ENCODE measurements at regions not wholly inside any gene's neighbourhood (a gene's known extent, or its start where the extent isn't known, plus 50 kb on each side); places are given as distances from the start of the nearest gene placed in this dataset.

GRCh38 chr6:126945812-126946360, 172.6 kb upstream of the RSPO3 start:
- Histone ChIP-seq H3K27me3 (ENCODE audit: control insufficient read depth, insufficient read depth, low read length) (no peaks in the 10 kb centered on the region), H3K9me3 (ENCODE audit: control insufficient read depth, insufficient read depth, low read length) (no peaks in the 10 kb centered on the region), H3K27ac (ENCODE audit: low read depth, low read length) (no peak overlapping the region), H3K4me3 (ENCODE audit: low read depth, low read length) (no peak overlapping the region)
- ChIA-PET CTCF (no interaction called here), POLR2A (no interaction called here)
- TF ChIP-seq CTCF (IDR thresholded peaks at IDR 0.05; ENCODE audit: low read depth, low read length), result no peak
- no peak for DNase-seq (ENCODE audit: low read depth, low spot score)

DNA sequence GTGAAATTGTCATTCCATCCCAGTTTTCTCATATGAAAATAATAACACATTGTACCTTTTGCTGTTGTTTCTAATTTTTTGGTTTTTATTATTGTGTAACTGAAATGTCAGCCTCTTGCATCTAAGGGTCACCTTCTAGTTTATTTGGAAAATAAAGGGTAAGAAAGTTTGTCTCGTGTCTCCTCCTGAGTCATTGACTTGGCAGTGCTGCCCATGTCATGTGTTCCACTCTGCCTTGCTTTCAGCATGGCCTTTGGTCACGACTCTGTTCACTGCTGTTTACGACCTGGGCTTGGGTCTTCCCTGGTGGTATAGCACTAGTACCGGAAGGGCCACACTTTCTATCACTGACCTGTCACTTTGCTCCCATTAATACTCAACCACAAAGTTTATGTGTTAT, 171.4 kb upstream of the RSPO3 start:
- Histone ChIP-seq H3K4me3 (ENCODE audit: low read depth, low read length) (no peak overlapping the region), H3K27me3 (ENCODE audit: control insufficient read depth, insufficient read depth, low read length) (no peaks in the 10 kb centered on the region), H3K27ac (ENCODE audit: low read depth, low read length) (no peak overlapping the region), H3K9me3 (ENCODE audit: control insufficient read depth, insufficient read depth, low read length) (no peaks in the 10 kb centered on the region)
- CTCF ChIA-PET, result no interaction called here
- POLR2A ChIA-PET, result interaction anchor here (0.6 kb wide), 1 partner anchor 640 kb away, joined by 3 read pairs; no protein-coding TSS in a partner anchor
- no peak for TF ChIP-seq CTCF (IDR thresholded peaks at IDR 0.05; ENCODE audit: low read depth, low read length)
- no peak for DNase-seq (ENCODE audit: low read depth, low spot score)

- Histone ChIP-seq H3K4me3 (ENCODE audit: low read depth, low read length) (no peak overlapping the region), H3K27me3 (ENCODE audit: control insufficient read depth, insufficient read depth, low read length) (no peaks in the 10 kb centered on the region), H3K27ac (ENCODE audit: low read depth, low read length) (no peak overlapping the region), H3K9me3 (ENCODE audit: control insufficient read depth, insufficient read depth, low read length) (no peaks in the 10 kb centered on the region)
- no peak for DNase-seq (ENCODE audit: low read depth, low spot score)
- TF ChIP-seq CTCF (IDR thresholded peaks at IDR 0.05; ENCODE audit: low read depth, low read length), result no peak
- POLR2A ChIA-PET, result no interaction called here
- CTCF ChIA-PET, result no interaction called here
Observed at GRCh38 chr6:126949786-126950185, 168.7 kb upstream of the RSPO3 start.

GRCh38 chr6:126955621-126956020, 162.8 kb upstream of the RSPO3 start:
- ChIA-PET POLR2A (no interaction called here), CTCF (no interaction called here)
- Histone ChIP-seq H3K4me3 (ENCODE audit: low read depth, low read length) (no peak overlapping the region), H3K27me3 (ENCODE audit: control insufficient read depth, insufficient read depth, low read length) (no peaks in the 10 kb centered on the region), H3K9me3 (ENCODE audit: control insufficient read depth, insufficient read depth, low read length) (no peaks in the 10 kb centered on the region), H3K27ac (ENCODE audit: low read depth, low read length) (no peak overlapping the region)
- no peak for TF ChIP-seq CTCF (IDR thresholded peaks at IDR 0.05; ENCODE audit: low read depth, low read length)
- no peak for DNase-seq (ENCODE audit: low read depth, low spot score)

- Histone ChIP-seq H3K27ac (ENCODE audit: low read depth, low read length) (no peak overlapping the region), H3K27me3 (ENCODE audit: control insufficient read depth, insufficient read depth, low read length) (no peaks in the 10 kb centered on the region), H3K9me3 (ENCODE audit: control insufficient read depth, insufficient read depth, low read length) (no peaks in the 10 kb centered on the region), H3K4me3 (ENCODE audit: low read depth, low read length) (no peak overlapping the region)
- DNase-seq (ENCODE audit: low read depth, low spot score), result no peak
- POLR2A ChIA-PET, result no interaction called here
- CTCF ChIA-PET, result no interaction called here
- TF ChIP-seq CTCF (IDR thresholded peaks at IDR 0.05; ENCODE audit: low read depth, low read length), result no peak
Observed at GRCh38 chr6:126957721-126958120, 160.8 kb upstream of the RSPO3 start.

Measured in AG04450 (cell line).